B cell (primary cell): ENCODE measurements at regions not wholly inside any gene's neighbourhood (a gene's known extent, or its start where the extent isn't known, plus 50 kb on each side); places are given as distances from the start of the nearest gene placed in this dataset.

Experiments used
- ATAC-seq: fragments of 200-7000 bp; cut with Tn5 transposase; one replicate; pipeline ENCODE4 v1.10.0; 2021; ENCODE audit warnings: low read depth, mild to moderate bottlenecking, moderate number of reproducible peaks, moderate library complexity
- CTCF ChIA-PET: fragments of 350-600 bp; sonication (Branson Sonifier 250); formaldehyde crosslinking; loops from one replicate; lab custom pipeline; 2021; ENCODE audit warnings: antibody characterized with exemption, inconsistent platforms; lab: Charles Lee
- POLR2A ChIA-PET: fragments of 350-600 bp; sonication (Branson Sonifier 250); formaldehyde crosslinking; loops from one replicate; lab custom pipeline; 2021; ENCODE audit warnings: antibody characterized with exemption; lab: Charles Lee
- DNase-seq: peaks from one replicate; pipeline ENCODE4 v3.0.0; 2013
- H2AFZ ChIP-seq: 2 replicates; pipeline ENCODE4 v1.6.1; 2012; ENCODE audit warnings: mild to moderate bottlenecking, low read depth, low read length; ENCODE audit not compliant: insufficient read depth, poor library complexity, severe bottlenecking
- H3K27ac ChIP-seq, 2 donors: 1 replicate in 1 of 2; 2 replicates in 1 of 2; pipeline ENCODE4 v1.5.1; 2012 to 2013; ENCODE audit warnings: low read length in 2 of 2, mild to moderate bottlenecking in 2 of 2, moderate library complexity in 1 of 2
- H3K27me3 ChIP-seq, 4 experiments: fragments of 200-600 bp in 1 of 4; sonication (generic) in 1 of 4; replicated peaks in 1 of 4; 1 replicate in 2 of 4; 2 replicates in 2 of 4; pipeline versions ENCODE4 v1.6.1 to v1.7.0; 2013 to 2016; ENCODE audit warnings: low read length in 3 of 4, mild to moderate bottlenecking in 2 of 4, mixed read lengths in 1 of 4, moderate library complexity in 1 of 4; ENCODE audit not compliant: insufficient read depth in 4 of 4, control insufficient read depth in 3 of 4; ENCODE audit errors: control extremely low read depth in 1 of 4
- H3K36me3 ChIP-seq, 2 experiments: replicated peaks in 1 of 2; 1 replicate in 1 of 2; 2 replicates in 1 of 2; pipeline versions ENCODE4 v1.6.1 to v1.7.1; 2013; ENCODE audit warnings: low read length in 1 of 2; ENCODE audit not compliant: insufficient read depth in 2 of 2, control insufficient read depth in 1 of 2; ENCODE audit errors: control extremely low read depth in 1 of 2, extremely low read depth in 1 of 2
- H3K4me1 ChIP-seq, 2 donors: fragments of 200-600 bp in 1 of 2; sonication (generic) in 1 of 2; 1 replicate in 1 of 2; 2 replicates in 1 of 2; pipeline versions ENCODE4 v1.5.1 to v1.6.1; 2013 to 2017; ENCODE audit warnings: low read length in 2 of 2; ENCODE audit not compliant: control insufficient read depth in 2 of 2, insufficient read depth in 2 of 2
- H3K4me2 ChIP-seq: replicated peaks from 2 replicates; pipeline ENCODE3; 2012; ENCODE audit warnings: mild to moderate bottlenecking, low read depth, low read length; ENCODE audit not compliant: poor library complexity, severe bottlenecking
- H3K4me3 ChIP-seq, 5 experiments: fragments of 200-600 bp in 1 of 5; sonication (generic) in 1 of 5; 1 replicate in 3 of 5; 2 replicates in 2 of 5; pipeline versions ENCODE4 v1.5.1 to v1.7.0; 2011 to 2016; ENCODE audit warnings: low read length in 4 of 5, mild to moderate bottlenecking in 4 of 5, low read depth in 2 of 5, control low read depth in 1 of 5, moderate library complexity in 1 of 5; ENCODE audit not compliant: insufficient read depth in 1 of 5; ENCODE audit errors: control extremely low read depth in 1 of 5, extremely low read depth in 1 of 5
- H3K79me2 ChIP-seq: fragments of 200-600 bp; sonication (generic); one replicate; pipeline ENCODE4 v1.6.0; 2016; ENCODE audit warnings: low read length; ENCODE audit not compliant: control insufficient read depth, insufficient read depth
- H3K9ac ChIP-seq: fragments of 200-600 bp; sonication (generic); 2 replicates; pipeline ENCODE4 v1.6.1; 2017; ENCODE audit warnings: mild to moderate bottlenecking, low read length, moderate library complexity
- H3K9me3 ChIP-seq, 3 donors: one replicate each; pipeline versions ENCODE4 v1.6.1 to v1.7.1; 2013; ENCODE audit warnings: low read length in 2 of 3; ENCODE audit not compliant: control insufficient read depth in 2 of 3, insufficient read depth in 1 of 3; ENCODE audit errors: control extremely low read depth in 1 of 3
- H4K20me1 ChIP-seq: 2 replicates; pipeline ENCODE4 v1.6.0; 2012; ENCODE audit warnings: mild to moderate bottlenecking, low read length; ENCODE audit not compliant: insufficient read depth, control insufficient read depth, poor library complexity, severe bottlenecking
- H3K27ac Mint-ChIP-seq: one replicate; pipeline ENCODE4 v1.8.0; 2021; ENCODE audit warnings: mixed read lengths
- H3K27me3 Mint-ChIP-seq: one replicate; pipeline ENCODE4 v1.8.0; 2021; ENCODE audit warnings: mixed read lengths
- H3K4me1 Mint-ChIP-seq: one replicate; pipeline ENCODE4 v1.8.0; 2021; ENCODE audit warnings: mixed read lengths
- H3K4me3 Mint-ChIP-seq: one replicate; pipeline ENCODE4 v1.8.0; 2021; ENCODE audit warnings: mixed read lengths
- H3K9me3 Mint-ChIP-seq: one replicate; pipeline ENCODE4 v1.8.0; 2022; ENCODE audit warnings: mixed read lengths; ENCODE audit not compliant: insufficient read depth
- EZH2 ChIP-seq: IDR thresholded peaks from 2 replicates; pipeline ENCODE4 v1.6.1; 2012; ENCODE audit warnings: borderline replicate concordance, low read depth, mild to moderate bottlenecking, moderate library complexity, low read length; ENCODE audit not compliant: insufficient read depth, poor library complexity, severe bottlenecking
- WGBS: methylation state at CpG from one replicate; pipeline ENCODE4 v1.1.5; 2013; ENCODE audit warnings: missing lambda C conversion rate; ENCODE audit not compliant: insufficient coverage; 5-methylcytosine and 5-hydroxymethylcytosine counted together
- intact Hi-C: fragments of 100-400 bp; cut with micrococcal nuclease; formaldehyde crosslinking; loops from one replicate; pipeline ENCODE4 v1.10.0; 2022
- TF ChIP-seq, protein P1 (sequence below): fragments of 200-600 bp; IDR thresholded peaks from one replicate; pipeline ENCODE4 v1.8.0; 2022; ENCODE audit warnings: antibody characterized with exemption, mild to moderate bottlenecking

GRCh38 chr16:85438981-85439685, 174.0 kb upstream of the GSE1 start:
- Histone ChIP-seq H3K4me2 (no peak overlapping the region), H3K9ac (no peak overlapping the region), H3K36me3 (no peaks in the 10 kb centered on the region), H3K79me2 (no peaks in the 10 kb centered on the region), H2AFZ (no peak overlapping the region), H3K9me3 (peaks cover 0 to 8% (median 0%) of the 10 kb centered on the region in 3 donors), H3K27me3 (no peaks in the 10 kb centered on the region), H3K27ac (no peak overlapping the region), H4K20me1 (no peaks in the 10 kb centered on the region), H3K4me1 (no peaks in the 10 kb centered on the region), H3K4me3 (no peak overlapping the region)
- 71% methylated on average over 9 of the region's 14 CpGs for WGBS
- Mint-ChIP-seq H3K27ac (no peak overlapping the region), H3K27me3 (peaks cover 5% of the 10 kb centered on the region), H3K4me3 (no peak overlapping the region), H3K4me1 (no peaks in the 10 kb centered on the region), H3K9me3 (no peaks in the 10 kb centered on the region)
- TF ChIP-seq EZH2: no peak
- TF ChIP-seq, protein P1, sequence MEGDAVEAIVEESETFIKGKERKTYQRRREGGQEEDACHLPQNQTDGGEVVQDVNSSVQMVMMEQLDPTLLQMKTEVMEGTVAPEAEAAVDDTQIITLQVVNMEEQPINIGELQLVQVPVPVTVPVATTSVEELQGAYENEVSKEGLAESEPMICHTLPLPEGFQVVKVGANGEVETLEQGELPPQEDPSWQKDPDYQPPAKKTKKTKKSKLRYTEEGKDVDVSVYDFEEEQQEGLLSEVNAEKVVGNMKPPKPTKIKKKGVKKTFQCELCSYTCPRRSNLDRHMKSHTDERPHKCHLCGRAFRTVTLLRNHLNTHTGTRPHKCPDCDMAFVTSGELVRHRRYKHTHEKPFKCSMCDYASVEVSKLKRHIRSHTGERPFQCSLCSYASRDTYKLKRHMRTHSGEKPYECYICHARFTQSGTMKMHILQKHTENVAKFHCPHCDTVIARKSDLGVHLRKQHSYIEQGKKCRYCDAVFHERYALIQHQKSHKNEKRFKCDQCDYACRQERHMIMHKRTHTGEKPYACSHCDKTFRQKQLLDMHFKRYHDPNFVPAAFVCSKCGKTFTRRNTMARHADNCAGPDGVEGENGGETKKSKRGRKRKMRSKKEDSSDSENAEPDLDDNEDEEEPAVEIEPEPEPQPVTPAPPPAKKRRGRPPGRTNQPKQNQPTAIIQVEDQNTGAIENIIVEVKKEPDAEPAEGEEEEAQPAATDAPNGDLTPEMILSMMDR: no peak
- ChIA-PET POLR2A (no interaction called here), CTCF (no interaction called here)
- intact Hi-C loops: no loop called here
- DNase-seq: no peak
- ATAC-seq: no peak

DNA sequence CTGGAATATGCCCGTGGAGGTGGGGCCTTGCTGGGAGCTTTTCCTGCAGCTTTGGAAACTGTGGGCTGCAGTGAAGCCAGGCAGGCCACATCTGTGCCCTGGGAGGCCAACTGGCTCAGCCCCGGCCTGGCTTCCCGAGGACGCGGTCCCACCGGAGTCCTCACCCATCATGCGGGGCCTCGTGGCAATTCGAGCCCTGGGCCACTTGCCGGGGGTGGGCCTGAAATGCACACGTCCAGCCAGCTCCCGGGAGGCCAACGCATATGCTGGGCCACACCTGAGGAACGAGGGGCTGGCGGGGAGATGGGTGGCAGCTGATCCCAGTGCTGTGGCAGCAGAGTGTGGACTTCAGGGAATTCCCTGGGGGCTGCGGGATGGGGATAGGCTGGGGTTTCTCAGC, 172.4 kb upstream of the GSE1 start:
- no peak overlapping the region for H2AFZ ChIP-seq
- CTCF ChIA-PET: interaction anchor here (1.2 kb wide), 1 partner anchor 175 kb away, joined by 5 read pairs; no protein-coding TSS in a partner anchor
- 95% methylated on average over 15 of the region's 16 CpGs for WGBS
- Mint-ChIP-seq H3K4me3 (no peak overlapping the region), H3K27ac (no peak overlapping the region), H3K27me3 (peaks cover 5% of the 10 kb centered on the region), H3K9me3 (no peaks in the 10 kb centered on the region), H3K4me1 (no peaks in the 10 kb centered on the region)
- H3K79me2 ChIP-seq: no peaks in the 10 kb centered on the region
- no peak overlapping the region for H3K4me2 ChIP-seq
- no peaks in the 10 kb centered on the region for H4K20me1 ChIP-seq
- no peak for TF ChIP-seq EZH2
- TF ChIP-seq, protein P1: no peak
- intact Hi-C loops: loop anchor here (1.0 kb wide), 1 partner anchor 170 kb away; no protein-coding TSS in a partner anchor
- H3K4me1 ChIP-seq: no peaks in the 10 kb centered on the region
- H3K27ac ChIP-seq: no peak overlapping the region
- peaks cover 0 to 8% (median 0%) of the 10 kb centered on the region in 3 donors for H3K9me3 ChIP-seq
- H3K9ac ChIP-seq: no peak overlapping the region
- ATAC-seq: no peak
- H3K36me3 ChIP-seq: no peaks in the 10 kb centered on the region
- no peak for DNase-seq
- H3K4me3 ChIP-seq: no peak overlapping the region
- POLR2A ChIA-PET: no interaction called here
- no peaks in the 10 kb centered on the region for H3K27me3 ChIP-seq
